Thyroid gland (tissue), 4 donors: ENCODE measurements at regions not wholly inside any gene's neighbourhood (a gene's known extent, or its start where the extent isn't known, plus 50 kb on each side); places are given as distances from the start of the nearest gene placed in this dataset.

Experiments
- POLR2A ChIP-seq, 2 donors: fragments of 450-650 bp; IDR thresholded peaks; one replicate each; pipeline ENCODE4 v1.6.1; 2017; ENCODE audit warnings: antibody characterized with exemption in 2 of 2, mild to moderate bottlenecking in 2 of 2, moderate library complexity in 1 of 2
- TF ChIP-seq, protein P1 (sequence below), 6 experiments: fragments of 200-600 bp in 3 of 6; fragments of 450-650 bp in 3 of 6; sonication (generic) in 3 of 6; IDR thresholded peaks; one replicate each; pipeline ENCODE4 v1.5.1; 2016 to 2019; ENCODE audit warnings: antibody characterized with exemption in 6 of 6, mild to moderate bottlenecking in 2 of 6, inconsistent platforms in 1 of 6, moderate library complexity in 1 of 6

DNA sequence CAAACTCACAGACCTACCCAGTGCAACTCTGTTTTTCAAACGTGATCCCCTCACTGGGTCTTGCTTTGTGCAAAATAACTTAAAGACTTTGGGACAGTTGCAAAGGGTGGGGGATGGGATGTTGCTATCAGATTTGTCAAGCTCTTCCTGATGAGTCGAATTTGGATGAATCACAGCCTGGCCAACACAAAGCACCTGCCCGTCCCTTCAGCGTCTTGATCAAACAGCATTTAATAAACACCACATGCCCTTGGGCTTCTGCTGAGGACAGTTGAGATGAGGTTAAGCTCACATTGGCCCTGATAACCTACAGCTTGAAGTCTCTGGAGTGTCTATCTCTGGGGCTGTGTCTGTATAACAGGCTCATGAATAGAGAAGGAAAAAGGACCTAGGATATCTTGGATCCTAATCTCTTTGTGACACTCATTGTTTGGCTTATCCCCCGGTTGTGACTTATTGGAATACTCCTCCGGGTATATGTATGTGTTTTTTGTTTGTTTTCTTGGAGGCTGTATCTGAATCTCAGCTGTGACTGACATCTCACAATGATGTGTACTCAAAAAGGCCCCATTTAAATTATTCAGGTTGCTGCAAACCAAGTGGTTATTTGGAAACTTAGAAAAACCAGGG is 132.6 kb upstream of the NAMPT start:
- TF ChIP-seq, protein P1, sequence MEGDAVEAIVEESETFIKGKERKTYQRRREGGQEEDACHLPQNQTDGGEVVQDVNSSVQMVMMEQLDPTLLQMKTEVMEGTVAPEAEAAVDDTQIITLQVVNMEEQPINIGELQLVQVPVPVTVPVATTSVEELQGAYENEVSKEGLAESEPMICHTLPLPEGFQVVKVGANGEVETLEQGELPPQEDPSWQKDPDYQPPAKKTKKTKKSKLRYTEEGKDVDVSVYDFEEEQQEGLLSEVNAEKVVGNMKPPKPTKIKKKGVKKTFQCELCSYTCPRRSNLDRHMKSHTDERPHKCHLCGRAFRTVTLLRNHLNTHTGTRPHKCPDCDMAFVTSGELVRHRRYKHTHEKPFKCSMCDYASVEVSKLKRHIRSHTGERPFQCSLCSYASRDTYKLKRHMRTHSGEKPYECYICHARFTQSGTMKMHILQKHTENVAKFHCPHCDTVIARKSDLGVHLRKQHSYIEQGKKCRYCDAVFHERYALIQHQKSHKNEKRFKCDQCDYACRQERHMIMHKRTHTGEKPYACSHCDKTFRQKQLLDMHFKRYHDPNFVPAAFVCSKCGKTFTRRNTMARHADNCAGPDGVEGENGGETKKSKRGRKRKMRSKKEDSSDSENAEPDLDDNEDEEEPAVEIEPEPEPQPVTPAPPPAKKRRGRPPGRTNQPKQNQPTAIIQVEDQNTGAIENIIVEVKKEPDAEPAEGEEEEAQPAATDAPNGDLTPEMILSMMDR (IDR thresholded peaks at IDR 0.05), result no peak
- TF ChIP-seq POLR2A (IDR thresholded peaks at IDR 0.05), result no peak
